Stomach (tissue), 4 donors: ENCODE measurements at regions not wholly inside any gene's neighbourhood (a gene's known extent, or its start where the extent isn't known, plus 50 kb on each side); places are given as distances from the start of the nearest gene placed in this dataset.

Experiments
- POLR2A ChIP-seq, 4 donors: fragments of 450-650 bp; IDR thresholded peaks; one replicate each; pipeline ENCODE4 v1.6.1; 2016; ENCODE audit warnings: antibody characterized with exemption in 4 of 4, control low read depth in 2 of 4, mild to moderate bottlenecking in 1 of 4, moderate library complexity in 1 of 4
- TF ChIP-seq, protein P1 (sequence below), 7 experiments: fragments of 450-650 bp in 4 of 7; fragments of 200-600 bp in 3 of 7; sonication (generic) in 3 of 7; IDR thresholded peaks; one replicate each; pipeline ENCODE4 v1.5.1; 2016 to 2019; ENCODE audit warnings: antibody characterized with exemption in 7 of 7, control low read depth in 2 of 7, mild to moderate bottlenecking in 1 of 7

DNA sequence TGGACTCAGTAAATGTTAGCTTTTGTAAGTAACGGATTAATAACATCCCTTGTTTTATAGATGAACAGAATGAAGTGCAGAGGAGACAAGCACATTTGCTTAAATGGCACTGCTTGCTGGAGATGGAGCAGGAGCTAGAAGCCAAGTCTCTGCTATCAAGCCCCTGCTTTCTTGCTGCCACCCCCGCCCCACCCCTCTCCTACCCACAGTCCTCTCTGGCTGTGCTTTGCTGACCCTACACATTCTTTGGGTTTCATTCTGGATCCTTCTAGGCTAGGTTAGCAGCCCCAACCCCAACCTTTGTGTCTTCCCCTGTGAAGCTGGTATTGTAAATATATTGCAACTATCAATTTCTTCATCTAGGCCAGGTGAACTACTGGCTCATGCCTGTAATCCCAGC is 77.5 kb upstream of the CAPZB start:
- TF ChIP-seq, protein P1, sequence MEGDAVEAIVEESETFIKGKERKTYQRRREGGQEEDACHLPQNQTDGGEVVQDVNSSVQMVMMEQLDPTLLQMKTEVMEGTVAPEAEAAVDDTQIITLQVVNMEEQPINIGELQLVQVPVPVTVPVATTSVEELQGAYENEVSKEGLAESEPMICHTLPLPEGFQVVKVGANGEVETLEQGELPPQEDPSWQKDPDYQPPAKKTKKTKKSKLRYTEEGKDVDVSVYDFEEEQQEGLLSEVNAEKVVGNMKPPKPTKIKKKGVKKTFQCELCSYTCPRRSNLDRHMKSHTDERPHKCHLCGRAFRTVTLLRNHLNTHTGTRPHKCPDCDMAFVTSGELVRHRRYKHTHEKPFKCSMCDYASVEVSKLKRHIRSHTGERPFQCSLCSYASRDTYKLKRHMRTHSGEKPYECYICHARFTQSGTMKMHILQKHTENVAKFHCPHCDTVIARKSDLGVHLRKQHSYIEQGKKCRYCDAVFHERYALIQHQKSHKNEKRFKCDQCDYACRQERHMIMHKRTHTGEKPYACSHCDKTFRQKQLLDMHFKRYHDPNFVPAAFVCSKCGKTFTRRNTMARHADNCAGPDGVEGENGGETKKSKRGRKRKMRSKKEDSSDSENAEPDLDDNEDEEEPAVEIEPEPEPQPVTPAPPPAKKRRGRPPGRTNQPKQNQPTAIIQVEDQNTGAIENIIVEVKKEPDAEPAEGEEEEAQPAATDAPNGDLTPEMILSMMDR (IDR thresholded peaks at IDR 0.05) = no peak
- no peak for TF ChIP-seq POLR2A (IDR thresholded peaks at IDR 0.05)
